GM21576 (cell line): ENCODE measurements at regions not wholly inside any gene's neighbourhood (a gene's known extent, or its start where the extent isn't known, plus 50 kb on each side); places are given as distances from the start of the nearest gene placed in this dataset.
"Not testable (repeated sequence)": the region's sequence is repeated elsewhere in the genome, so short reads cannot be mapped to it uniquely, and the experiment has no call there.

Source experiments
- ATAC-seq: cut with Tn5 transposase; IDR thresholded peaks from one replicate; pipeline ENCODE4 v1.9.1; 2021; ENCODE audit warnings: mild to moderate bottlenecking, moderate library complexity; ENCODE audit not compliant: unreplicated experiment

- no peak for ATAC-seq
Observed at GRCh38 chr9:96067004-96067403, 191.5 kb downstream of the ERCC6L2 start.

DNA sequence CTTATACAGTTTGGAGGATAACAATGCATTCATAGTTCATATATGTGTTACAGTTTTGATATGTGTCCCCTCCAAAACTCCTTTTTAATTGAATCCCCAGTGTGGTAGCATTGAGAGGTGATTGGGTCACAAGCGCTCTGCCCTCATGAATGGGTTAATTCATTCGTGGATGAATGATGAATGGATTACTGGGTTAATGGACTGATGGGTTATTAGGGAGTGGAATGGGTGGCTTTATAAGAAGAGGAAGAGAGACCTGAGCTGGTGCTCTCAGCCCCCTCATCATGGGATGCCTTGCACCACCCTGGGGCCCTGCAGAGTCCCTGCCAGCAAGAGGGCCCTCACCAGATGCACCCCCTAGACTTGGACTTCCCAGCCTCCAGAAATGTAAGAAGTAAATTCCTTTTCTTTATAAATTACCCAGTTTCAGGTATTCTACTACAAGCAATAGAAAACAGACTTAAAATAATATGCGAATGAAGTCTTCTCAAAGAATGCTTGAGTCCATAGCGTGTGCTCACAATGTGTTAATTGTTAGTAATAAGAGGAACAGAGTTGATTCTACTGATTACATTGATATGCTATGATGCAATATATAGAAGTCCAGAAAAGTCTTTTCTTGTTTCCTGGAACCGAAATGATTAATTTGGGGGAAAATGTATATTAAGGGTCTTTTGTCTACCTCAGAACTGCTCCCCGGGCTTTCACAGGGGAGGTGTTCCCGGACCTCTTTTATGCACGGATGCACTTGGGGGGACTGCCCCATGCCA lies 190.2 kb downstream of the ERCC6L2 start:
- ATAC-seq = no peak

- ATAC-seq = no peak
Observed at GRCh38 chr9:96064826-96065481, 189.5 kb downstream of the ERCC6L2 start.

GRCh38 chr9:96062854-96063253 lies 187.4 kb downstream of the ERCC6L2 start:
- no peak for ATAC-seq

- no peak for ATAC-seq
Observed at GRCh38 chr9:96062031-96062430, 186.5 kb downstream of the ERCC6L2 start.

DNA sequence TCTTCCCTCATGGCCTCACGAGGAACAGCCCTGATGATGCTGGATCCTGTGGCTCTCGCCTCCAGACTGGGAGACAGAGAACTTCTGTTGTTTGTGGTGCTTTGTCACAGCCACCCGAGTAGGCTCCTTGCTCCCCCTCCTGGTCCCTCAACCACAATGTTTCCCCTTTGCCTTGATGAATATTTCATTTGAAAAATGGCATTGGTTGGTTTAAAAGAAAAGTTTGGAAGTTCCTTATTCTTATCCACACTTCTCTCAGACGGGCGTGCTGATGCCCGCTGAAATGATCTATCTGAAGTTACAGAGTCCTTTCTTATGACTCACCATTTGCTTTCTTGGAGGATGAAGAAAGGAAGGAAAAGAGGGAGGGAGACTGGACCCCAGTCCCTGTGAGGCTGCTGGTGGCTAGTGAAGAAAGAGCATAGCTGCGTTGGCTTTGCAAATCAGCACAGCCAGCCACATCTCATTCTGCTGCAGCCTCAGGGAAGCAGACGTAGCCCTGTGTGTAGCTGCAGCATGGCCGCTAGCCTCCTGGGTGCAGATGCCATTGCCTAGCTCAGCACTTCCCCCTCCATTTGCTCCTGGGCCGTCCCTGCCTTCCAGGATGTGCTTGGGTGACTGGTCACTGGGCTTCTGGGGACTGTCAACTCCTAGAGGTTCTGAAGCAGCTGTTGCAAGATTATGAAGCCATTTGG lies 185.9 kb downstream of the ERCC6L2 start:
- no peak for ATAC-seq

- ATAC-seq = no peak
Observed at GRCh38 chr9:96058218-96058617, 182.7 kb downstream of the ERCC6L2 start.

DNA sequence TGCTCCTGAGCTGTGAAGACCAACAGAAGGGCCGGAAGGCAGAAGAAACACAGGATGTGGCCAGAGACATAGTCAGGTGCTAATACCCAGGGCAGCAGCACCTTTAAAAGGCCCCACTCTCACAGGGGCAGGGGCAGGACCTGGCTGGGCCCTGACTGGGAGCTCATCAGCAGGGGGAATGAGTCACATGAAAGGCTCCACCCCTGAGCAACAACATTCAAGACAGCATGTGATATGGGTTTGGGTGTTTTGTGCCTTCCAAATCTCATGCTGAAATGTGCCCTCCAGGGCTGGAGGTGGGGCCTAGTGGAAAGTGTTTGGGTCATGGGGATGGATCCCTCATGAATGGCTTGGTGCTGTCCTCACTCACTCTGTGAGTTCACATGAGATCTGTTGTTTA lies 181.7 kb downstream of the ERCC6L2 start:
- no peak for ATAC-seq

- no peak for ATAC-seq
Observed at GRCh38 chr9:96056226-96056625, 180.7 kb downstream of the ERCC6L2 start.

DNA sequence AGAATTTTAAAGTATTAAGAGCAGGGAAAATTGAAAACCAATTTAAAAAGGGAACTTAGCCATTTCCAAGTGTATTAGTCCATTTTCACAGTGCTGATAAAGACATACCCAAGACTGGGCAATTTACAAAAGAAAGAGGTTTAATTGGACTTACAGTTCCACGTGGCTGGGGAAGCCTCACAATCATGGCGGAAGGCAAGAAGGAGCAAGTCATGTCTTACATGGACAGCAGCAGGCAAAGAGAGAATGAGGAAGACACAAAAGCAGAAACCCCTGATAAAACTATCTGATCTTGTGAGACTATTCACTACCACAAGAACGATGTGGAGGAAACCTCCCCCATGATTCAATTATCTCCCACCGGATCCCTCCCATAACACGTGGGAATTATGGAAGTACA lies 178.8 kb downstream of the ERCC6L2 start:
- not testable (repeated sequence) for ATAC-seq

DNA sequence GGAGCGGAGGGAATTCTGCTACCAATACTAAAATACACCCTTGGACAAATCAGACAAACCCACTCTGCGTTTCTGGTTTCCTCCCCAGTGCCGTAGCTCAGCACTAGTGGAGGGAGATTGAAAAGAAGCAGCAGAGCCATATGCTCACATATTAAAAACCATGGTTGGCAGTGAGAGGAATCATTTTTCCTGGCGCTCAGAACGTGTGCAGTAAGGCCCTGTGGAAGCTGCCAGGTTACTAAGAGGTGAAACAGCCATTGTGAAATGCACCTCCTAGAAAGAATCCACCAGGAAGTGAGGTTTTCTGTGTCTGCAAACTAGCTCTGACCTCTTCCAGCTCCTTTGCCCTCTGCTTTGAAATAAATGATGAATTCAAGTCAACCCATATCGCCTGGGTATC lies 177.2 kb downstream of the ERCC6L2 start:
- ATAC-seq = no peak

GRCh38 chr9:96051423-96051822 lies 175.9 kb downstream of the ERCC6L2 start:
- ATAC-seq = no peak

DNA sequence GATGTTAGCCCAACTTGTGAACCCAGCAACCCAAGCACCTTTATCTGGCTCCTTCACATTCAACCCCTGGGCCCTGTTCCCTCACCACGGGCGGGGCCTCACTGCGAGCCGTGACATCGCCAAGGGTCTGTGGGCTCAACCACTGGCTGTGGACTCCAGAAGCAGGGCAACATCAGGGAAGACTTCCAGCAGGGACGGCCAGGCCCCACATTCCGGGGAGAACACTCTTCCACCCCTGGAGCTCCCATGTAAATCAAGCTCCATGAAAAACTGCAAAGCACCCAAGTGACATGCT lies 175.3 kb downstream of the ERCC6L2 start:
- ATAC-seq = no peak

GRCh38 chr9:96050048-96050860 lies 174.8 kb downstream of the ERCC6L2 start:
- ATAC-seq = no peak

- ATAC-seq = no peak
Observed at GRCh38 chr9:96048956-96049831, 173.7 kb downstream of the ERCC6L2 start.

DNA sequence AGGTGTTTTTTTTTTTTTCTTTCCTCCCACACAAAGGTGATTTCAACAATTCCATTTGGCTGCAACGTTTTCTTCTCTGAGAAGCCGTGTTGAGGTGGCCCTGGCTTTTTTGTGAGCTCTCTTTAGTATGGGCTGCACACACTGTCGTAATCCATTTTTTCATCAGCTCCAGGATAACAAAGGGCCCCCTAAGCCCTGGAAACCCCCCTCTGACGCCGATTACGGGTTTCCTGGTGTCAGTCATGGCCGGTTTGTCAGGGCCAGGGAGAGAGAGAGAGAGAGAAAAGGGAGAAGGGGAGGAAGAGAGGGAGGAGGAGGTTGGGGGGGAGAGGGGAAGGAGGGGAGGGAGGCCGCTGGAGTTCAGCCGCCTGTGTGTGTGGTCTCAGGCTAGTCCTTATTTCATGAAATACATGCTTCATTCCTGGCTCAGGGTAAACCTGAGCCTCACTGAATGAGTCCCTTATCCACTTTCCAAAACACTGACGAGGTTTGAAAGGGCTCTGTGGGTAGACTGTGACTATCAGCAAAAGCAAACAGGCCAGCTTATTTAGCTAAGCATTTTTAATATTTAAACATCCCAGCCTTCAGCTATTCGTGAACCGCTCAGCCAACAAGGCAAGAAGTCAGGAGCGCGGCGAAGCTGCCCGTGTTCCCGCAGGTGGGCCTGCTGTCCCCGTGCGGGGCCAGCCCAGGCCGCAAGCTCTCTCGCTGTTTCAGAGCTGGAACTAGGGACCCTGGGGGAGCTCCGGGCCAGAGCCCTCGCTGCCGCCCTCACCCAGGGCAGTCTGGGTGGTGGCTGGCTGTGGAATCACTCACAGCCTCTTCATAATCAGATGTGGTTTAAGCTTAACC lies 172.8 kb downstream of the ERCC6L2 start:
- no peak for ATAC-seq

GRCh38 chr9:96047741-96048103 lies 172.2 kb downstream of the ERCC6L2 start:
- no peak for ATAC-seq

- ATAC-seq = no peak
Observed at GRCh38 chr9:96047116-96047639, 171.7 kb downstream of the ERCC6L2 start.

DNA sequence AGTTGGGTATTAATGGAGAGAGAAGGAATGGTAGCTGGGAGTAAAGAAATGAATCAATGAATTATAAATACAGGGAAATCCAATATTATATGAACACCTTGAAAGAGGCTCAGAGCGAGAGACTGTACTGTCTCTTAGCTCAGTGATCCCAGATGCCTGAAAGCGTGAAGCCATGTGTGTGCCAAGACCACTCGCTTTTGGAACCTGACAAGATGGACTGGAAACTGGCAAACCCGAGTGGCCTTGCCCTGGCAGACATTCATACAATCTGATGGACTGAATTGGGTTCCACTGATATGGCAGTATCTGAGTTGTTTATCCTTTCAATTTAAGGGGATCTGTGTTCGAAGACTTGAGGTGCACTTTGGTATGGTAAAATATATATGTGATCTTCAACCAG lies 170.3 kb downstream of the ERCC6L2 start:
- ATAC-seq = no peak
